Right atrium auricular region (tissue), 2 donors: ENCODE measurements at regions not wholly inside any gene's neighbourhood (a gene's known extent, or its start where the extent isn't known, plus 50 kb on each side); places are given as distances from the start of the nearest gene placed in this dataset.

ENCODE experiments used
- DNase-seq: peaks from one replicate; pipeline ENCODE4 v3.0.0-alpha.2; 2019; ENCODE audit warnings: low spot score
- H3K27ac ChIP-seq, 2 donors: fragments of 200-600 bp; sonication (generic); 1 replicate in 1 of 2; 2 replicates in 1 of 2; pipeline ENCODE4 v1.5.1; 2016 to 2019
- H3K27me3 ChIP-seq, 2 donors: fragments of 200-600 bp; sonication (generic); one replicate each; pipeline versions ENCODE4 v1.5.1 to v1.6.0; 2017 to 2019
- H3K36me3 ChIP-seq: fragments of 200-600 bp; sonication (generic); one replicate; pipeline ENCODE4 v1.5.1; 2016
- H3K4me1 ChIP-seq, 2 donors: fragments of 200-600 bp; sonication (generic); one replicate each; pipeline versions ENCODE4 v1.5.1 to v1.6.0; 2017 to 2019
- H3K4me3 ChIP-seq, 2 donors: fragments of 200-600 bp; sonication (generic); 1 replicate in 1 of 2; 2 replicates in 1 of 2; pipeline ENCODE4 v1.5.1; 2017 to 2019; ENCODE audit warnings: mild to moderate bottlenecking in 1 of 2, moderate library complexity in 1 of 2
- H3K9me3 ChIP-seq, 2 donors: fragments of 200-600 bp; sonication (generic); one replicate each; pipeline ENCODE4 v1.5.1; 2019
- TF ChIP-seq, protein P1 (sequence below), 2 donors: fragments of 200-600 bp; sonication (generic); IDR thresholded peaks; one replicate each; pipeline ENCODE4 v1.5.1; 2019; ENCODE audit warnings: antibody characterized with exemption in 2 of 2

DNA sequence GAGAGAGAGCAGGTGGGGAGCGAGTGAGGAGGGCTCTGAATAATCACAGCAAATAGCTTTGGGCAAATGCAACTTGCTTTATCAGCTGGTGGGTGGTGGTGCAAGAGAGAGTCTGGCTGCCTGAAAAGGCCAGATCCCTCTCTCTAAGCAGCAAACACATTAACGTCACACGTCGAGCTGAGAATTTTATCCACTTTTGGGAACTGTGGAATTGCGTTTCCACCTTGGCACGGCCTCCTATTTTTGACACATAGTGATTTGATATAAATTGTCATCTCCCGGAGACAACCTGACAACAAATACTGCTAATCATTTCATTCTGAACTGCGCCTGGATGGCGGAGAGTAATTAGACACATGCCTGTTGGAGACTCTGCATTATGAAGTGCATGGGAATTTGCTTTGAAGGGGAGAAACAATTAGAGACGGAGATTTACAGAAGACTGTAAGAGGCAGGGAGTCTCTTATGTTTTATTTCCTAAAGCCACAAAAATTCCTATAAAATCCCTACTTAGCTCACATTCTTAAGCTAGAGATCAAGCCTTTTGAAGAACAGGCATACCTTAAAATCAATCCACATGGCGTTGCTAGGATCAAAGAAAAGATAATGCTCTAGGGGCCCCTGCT is 634.1 kb downstream of the TDRD15 start:
- DNase-seq: no peak
- Histone ChIP-seq H3K27me3 (no peaks in the 10 kb centered on the region), H3K27ac (peak overlapping the region; percentile 60 to 85)

DNA sequence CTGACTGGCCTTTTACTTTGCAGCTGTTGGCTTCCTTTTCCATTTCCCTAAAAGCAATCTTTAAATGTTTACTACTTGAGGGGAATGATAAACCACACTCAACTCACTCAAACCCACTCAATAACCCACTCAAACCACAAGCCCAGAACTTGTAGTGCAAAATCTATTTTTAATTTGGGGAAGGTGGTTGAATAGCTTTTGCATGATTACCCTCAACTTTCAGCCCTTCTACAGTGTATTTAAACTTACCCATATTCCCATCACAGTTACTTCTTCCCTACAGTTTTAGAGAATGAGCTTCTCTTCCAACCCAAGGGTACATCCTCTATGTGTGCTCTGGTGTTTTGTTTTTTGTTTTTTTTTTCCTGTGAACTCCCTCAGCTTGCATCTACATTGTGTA is 636.1 kb downstream of the TDRD15 start:
- H3K4me3 ChIP-seq: no peak overlapping the region
- peaks cover 0 to 22% of the 10 kb centered on the region in 2 donors for H3K9me3 ChIP-seq
- no peak for DNase-seq
- no peaks in the 10 kb centered on the region for H3K36me3 ChIP-seq
- H3K27ac ChIP-seq: peak overlapping the region in 1 of 2 donors; percentile 85
- no peaks in the 10 kb centered on the region for H3K27me3 ChIP-seq
- TF ChIP-seq, protein P1, sequence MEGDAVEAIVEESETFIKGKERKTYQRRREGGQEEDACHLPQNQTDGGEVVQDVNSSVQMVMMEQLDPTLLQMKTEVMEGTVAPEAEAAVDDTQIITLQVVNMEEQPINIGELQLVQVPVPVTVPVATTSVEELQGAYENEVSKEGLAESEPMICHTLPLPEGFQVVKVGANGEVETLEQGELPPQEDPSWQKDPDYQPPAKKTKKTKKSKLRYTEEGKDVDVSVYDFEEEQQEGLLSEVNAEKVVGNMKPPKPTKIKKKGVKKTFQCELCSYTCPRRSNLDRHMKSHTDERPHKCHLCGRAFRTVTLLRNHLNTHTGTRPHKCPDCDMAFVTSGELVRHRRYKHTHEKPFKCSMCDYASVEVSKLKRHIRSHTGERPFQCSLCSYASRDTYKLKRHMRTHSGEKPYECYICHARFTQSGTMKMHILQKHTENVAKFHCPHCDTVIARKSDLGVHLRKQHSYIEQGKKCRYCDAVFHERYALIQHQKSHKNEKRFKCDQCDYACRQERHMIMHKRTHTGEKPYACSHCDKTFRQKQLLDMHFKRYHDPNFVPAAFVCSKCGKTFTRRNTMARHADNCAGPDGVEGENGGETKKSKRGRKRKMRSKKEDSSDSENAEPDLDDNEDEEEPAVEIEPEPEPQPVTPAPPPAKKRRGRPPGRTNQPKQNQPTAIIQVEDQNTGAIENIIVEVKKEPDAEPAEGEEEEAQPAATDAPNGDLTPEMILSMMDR (IDR thresholded peaks at IDR 0.05): no peak
- H3K4me1 ChIP-seq: peaks cover 0 to 6% of the 10 kb centered on the region in 2 donors

More for the DNA sequence above, 634.1 kb downstream of the TDRD15 start:
- Histone ChIP-seq H3K4me1 (peaks cover 0 to 6% of the 10 kb centered on the region in 2 donors), H3K9me3 (peaks cover 0 to 8% of the 10 kb centered on the region in 2 donors), H3K36me3 (no peaks in the 10 kb centered on the region), H3K4me3 (no peak overlapping the region)
- TF ChIP-seq, protein P1 (IDR thresholded peaks at IDR 0.05): no peak

DNA sequence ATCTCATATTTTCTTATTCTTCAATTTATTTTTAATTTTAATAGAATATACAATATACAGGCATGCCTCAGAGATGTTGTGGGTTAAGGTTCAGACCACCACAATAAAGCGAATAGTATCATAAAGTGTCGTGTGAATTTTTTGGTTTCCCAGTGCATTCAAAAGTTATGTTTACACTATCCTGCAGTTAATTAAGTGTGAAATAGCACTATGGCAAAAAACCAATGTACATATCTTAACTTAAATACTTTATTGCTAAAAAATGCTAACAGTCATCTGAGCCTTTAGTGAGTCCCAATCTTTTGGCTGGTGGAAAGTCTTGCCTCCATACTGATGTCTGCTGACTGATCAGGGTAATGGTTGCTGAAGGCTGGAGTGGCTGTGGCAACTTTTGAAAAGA is 637.6 kb downstream of the TDRD15 start:
- Histone ChIP-seq H3K27ac (no peak overlapping the region), H3K9me3 (peaks cover 0 to 22% of the 10 kb centered on the region in 2 donors), H3K27me3 (no peaks in the 10 kb centered on the region), H3K36me3 (no peaks in the 10 kb centered on the region), H3K4me3 (no peak overlapping the region), H3K4me1 (peaks cover 0 to 6% of the 10 kb centered on the region in 2 donors)
- DNase-seq: no peak
- TF ChIP-seq, protein P1 (IDR thresholded peaks at IDR 0.05): no peak

DNA sequence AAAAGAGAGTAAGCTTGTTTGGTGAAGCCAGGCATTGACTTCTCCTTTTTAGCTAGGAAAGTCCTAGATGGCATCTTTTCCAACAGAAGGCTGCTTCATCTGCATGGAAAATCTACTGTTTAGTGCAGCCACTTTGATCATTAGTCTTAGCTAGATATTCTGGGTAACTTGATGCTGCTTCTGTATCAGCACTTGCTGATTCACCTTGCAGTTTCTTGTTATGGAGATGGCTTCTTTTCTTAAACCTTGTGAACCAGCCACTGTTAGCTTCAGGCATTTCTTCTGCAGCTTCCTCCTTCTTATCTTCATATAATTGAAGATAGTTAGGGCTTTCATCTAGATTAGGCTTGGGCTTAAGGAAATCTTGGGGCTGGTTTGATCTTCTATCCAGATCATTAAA is 639.7 kb downstream of the TDRD15 start:
- Histone ChIP-seq H3K36me3 (no peaks in the 10 kb centered on the region), H3K27ac (no peak overlapping the region), H3K9me3 (peaks cover 0 to 22% of the 10 kb centered on the region in 2 donors), H3K4me1 (no peaks in the 10 kb centered on the region), H3K27me3 (no peaks in the 10 kb centered on the region), H3K4me3 (no peak overlapping the region)
- no peak for DNase-seq
- TF ChIP-seq, protein P1 (IDR thresholded peaks at IDR 0.05): no peak

GRCh38 chr2:21770787-21771186 is 647.0 kb downstream of the TDRD15 start:
- no peak overlapping the region for H3K27ac ChIP-seq
- H3K4me1 ChIP-seq: peaks cover 0 to 13% of the 10 kb centered on the region in 2 donors
- TF ChIP-seq, protein P1 (IDR thresholded peaks at IDR 0.05): no peak
- no peaks in the 10 kb centered on the region for H3K9me3 ChIP-seq
- H3K4me3 ChIP-seq: no peak overlapping the region
- H3K27me3 ChIP-seq: no peaks in the 10 kb centered on the region
- H3K36me3 ChIP-seq: no peaks in the 10 kb centered on the region
- DNase-seq: no peak

GRCh38 chr2:21772624-21773023 is 648.9 kb downstream of the TDRD15 start:
- peaks cover 0 to 13% of the 10 kb centered on the region in 2 donors for H3K4me1 ChIP-seq
- H3K36me3 ChIP-seq: no peaks in the 10 kb centered on the region
- H3K27me3 ChIP-seq: no peaks in the 10 kb centered on the region
- no peaks in the 10 kb centered on the region for H3K9me3 ChIP-seq
- TF ChIP-seq, protein P1 (IDR thresholded peaks at IDR 0.05): no peak
- no peak for DNase-seq
- H3K27ac ChIP-seq: peak overlapping the region in 1 of 2 donors; percentile 6
- no peak overlapping the region for H3K4me3 ChIP-seq
